Stimulated activated naive CD8-positive, alpha-beta T cell treated with anti-CD3 and anti-CD28 coated beads, Interleukin-15, Interleukin-2, amounts not matched to agents 100 U/mL and 50 U/mL, for 24 hours (primary cell): ENCODE measurements at regions not wholly inside any gene's neighbourhood (a gene's known extent, or its start where the extent isn't known, plus 50 kb on each side); places are given as distances from the start of the nearest gene placed in this dataset.
"Not testable (repeated sequence)": the region's sequence is repeated elsewhere in the genome, so short reads cannot be mapped to it uniquely, and the experiment has no call there.

Source experiments
- ATAC-seq: fragments of 150-1000 bp; cut with Tn5 transposase; one replicate; pipeline ENCODE4 v1.10.0; 2021
- DNase-seq: peaks from one replicate; pipeline ENCODE4 v3.0.0; 2021

DNA sequence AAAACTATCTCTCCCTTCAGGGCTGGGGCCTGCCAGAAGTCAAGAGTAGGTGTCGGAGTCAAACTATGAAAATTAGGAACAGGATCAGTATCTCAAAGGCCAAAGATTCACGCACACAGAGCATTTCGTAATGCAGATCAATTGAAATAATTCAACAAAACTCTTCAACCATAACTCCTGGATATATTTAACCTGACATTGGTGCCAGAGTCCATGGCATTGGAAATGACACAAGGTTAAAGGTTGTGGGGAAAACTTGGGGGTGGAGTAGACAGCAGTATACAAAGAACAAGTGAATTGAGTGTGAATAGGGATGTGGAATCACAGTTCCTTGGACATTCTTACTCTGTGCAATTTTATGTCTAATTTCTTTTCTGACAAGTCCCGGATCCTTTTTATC lies 788.0 kb upstream of the GYPC start:
- ATAC-seq (no peak), DNase-seq (no peak)

DNA sequence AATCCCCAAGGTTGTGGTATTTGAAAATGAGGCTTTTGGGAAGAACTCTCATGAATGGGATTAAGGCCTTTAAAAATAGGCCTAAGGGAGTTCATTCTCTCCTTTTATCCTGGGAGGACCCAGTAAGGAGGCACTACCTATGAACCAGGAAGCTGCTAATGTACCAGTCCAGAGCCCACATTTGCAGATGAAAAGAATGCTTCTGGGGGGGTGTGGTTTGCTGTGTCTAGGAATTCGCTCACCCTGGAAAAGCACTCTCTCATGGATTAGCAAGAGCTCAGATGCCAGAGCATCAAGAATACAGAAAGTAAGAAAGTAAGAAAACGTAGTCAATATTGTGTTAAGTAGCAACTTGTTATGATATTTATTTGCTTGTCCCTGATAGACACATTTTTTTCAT lies 785.7 kb upstream of the GYPC start:
- DNase-seq (no peak), ATAC-seq (no peak)

DNA sequence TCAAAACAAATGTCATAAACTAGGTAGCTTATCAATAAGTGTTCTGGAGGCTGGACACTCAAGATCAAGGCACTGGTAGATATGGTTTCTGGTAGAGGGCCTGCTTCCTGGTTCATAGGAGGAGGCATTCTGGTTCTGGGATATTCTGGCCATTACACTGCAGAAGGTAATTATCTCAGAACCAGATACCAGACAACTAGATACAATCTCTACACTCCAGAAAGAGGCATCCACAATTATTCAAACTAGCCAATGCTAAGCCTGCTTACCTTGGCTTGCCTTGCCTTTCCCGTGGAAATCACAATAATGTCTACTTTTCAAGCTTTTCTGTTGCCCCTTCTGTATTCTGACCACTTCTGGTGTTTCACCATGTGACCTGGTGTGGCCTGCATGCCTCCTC lies 785.2 kb upstream of the GYPC start:
- no peak for ATAC-seq
- DNase-seq, result no peak

DNA sequence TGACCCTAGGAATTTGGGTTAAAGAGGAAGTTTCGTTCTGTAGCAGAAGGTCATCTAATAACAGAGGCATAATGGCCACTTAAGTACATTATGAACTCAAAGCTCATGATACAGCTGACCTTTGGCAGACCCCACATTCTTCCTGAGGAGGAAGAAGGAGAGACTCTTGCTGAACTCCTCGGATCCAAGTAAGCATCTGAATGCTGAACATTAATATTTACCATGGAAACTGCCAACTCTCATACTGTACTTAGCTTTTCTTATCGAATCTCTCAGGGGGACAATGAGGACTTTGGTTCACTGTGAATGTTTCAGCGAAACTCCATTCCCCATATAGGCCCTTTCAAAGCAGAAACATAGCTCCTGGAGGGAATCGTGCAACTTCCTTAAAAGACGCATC lies 781.4 kb upstream of the GYPC start:
- no peak for ATAC-seq
- no peak for DNase-seq

- no peak for DNase-seq
Observed at GRCh38 chr2:125885340-125885739, 770.6 kb upstream of the GYPC start.

DNA sequence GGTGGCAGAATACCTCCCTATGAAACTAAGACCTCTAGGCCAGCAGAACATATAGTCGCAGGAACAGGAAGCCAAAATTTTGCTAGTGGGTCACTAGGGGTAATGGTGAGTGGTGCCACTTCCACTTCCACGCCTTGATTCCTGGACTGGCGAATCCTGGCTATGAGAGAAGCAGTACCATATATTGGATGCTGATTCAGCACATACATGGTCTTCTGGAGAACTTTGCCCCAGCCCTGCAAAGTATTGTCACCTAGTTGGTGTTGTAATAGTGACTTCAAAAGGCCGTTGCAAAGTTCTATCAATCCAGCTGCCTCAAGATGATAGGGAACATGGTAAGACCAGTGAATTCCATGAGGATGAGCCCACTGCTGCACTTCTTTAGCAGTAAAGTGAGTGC lies 769.8 kb upstream of the GYPC start:
- ATAC-seq (no peak), DNase-seq (no peak)

More at GRCh38 chr2:125885340-125885739, 770.6 kb upstream of the GYPC start:
- no peak for ATAC-seq

GRCh38 chr2:125901278-125901677 lies 754.7 kb upstream of the GYPC start:
- DNase-seq (no peak), ATAC-seq (no peak)

DNA sequence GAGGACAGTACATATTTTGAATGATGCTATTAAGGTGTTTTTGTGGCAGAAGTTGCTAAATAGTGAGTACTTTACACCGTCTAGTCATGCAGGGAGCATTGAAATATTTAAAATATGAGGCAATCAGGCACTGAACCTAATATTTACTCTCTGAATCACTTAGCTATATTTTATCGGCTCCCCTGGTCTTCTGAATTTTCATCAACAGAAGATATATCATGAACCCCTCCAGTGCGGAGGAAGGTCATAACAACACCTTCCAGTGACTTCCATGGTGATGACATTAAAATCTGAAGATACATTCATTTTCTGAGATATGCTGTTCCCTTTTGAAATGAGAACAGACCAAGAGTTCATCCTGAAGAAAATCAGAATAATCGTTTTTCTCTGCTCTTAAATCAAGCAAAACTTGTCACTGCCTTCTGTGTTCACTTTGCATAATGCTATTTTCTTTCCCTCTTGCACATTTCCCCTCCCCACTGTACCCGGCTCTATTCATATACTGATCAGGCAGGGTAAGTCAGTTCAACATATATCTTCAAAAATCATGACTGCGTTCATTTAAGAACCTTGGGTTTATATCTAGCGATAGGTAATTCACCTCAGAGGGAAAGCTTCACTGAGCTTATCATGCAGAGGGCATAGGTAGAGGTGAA lies 729.9 kb upstream of the GYPC start:
- no peak for DNase-seq
- ATAC-seq, result no peak

DNA sequence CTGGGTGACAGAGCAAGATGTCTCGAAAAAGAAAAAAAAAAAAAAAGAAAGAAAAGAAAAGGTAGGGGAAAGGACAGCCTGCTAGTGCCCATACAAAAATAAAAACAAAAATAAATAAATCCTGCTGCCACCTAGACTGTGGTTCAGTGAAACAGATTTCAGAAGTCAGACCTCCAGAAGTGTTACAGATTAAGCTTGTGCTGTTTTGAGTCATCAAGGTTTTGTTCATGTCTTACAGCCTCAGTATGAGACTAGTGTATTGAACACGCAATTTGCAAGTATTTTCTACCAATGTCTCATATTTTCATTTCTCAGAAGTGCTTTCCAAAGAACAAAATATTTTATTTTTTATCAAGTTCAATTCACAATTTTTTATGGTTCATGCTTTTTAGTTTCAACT lies 720.4 kb upstream of the GYPC start:
- DNase-seq, result no peak
- ATAC-seq, result no peak

DNA sequence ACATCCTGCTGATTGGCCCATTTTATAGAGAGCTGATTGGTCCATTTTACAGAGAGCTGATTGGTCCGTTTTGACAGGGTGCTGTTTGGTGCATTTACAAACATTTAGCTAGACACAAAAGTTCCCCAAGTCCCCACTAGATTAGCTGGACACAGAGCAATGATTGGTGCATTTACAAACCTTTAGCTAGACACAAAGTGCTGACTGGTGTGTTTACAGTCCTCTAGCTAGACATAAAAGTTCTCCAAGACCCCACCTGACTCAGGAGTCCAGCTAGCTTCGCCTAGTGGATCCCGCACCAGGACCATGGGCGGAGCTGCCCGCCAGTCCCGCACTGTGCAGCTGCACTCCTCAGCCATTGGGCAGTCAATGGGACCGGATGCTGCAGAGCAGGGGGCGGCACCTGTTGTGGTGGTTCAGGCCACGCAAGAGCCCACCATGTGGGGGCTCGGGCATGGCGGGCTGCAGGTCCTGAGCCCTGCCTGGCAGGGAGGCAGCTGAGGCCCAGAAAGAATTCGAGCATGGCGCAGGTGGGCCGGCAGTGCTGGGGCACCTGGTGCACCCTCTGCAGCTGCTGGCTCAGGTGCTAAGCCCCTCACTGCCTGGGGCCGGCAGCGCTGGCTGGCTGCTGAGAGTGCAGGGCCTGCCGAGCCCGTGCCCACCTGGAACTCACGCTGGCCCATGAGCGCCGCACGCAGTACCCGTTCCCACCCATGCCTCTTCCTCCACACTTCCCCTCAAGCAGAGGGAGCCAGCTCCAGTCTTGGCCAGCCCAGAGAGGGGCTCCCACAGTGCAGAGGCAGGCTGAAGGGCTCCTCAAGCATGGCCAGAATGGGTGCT lies 713.2 kb upstream of the GYPC start:
- ATAC-seq, result no peak

DNA sequence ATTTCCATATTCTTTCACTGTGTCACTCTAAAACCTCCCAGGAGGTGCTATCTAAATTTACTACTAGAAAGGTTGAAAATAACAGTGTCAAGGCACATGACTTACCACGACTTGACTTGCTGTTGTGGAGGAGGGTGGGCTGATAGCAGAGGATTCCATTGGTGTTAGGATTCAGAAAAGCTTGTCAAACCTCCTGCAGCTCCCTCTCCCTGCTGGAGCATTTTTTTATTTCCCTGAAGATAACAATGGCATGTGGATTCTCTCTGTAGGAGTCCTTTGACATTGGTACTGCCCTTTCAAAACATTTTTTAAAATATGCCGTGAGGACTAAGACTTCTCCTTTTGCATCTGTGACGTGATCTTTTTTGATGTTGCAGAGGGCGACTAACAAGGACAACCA lies 696.9 kb upstream of the GYPC start:
- DNase-seq (no peak), ATAC-seq (no peak)

More for the DNA sequence above, 713.2 kb upstream of the GYPC start:
- no peak for DNase-seq

DNA sequence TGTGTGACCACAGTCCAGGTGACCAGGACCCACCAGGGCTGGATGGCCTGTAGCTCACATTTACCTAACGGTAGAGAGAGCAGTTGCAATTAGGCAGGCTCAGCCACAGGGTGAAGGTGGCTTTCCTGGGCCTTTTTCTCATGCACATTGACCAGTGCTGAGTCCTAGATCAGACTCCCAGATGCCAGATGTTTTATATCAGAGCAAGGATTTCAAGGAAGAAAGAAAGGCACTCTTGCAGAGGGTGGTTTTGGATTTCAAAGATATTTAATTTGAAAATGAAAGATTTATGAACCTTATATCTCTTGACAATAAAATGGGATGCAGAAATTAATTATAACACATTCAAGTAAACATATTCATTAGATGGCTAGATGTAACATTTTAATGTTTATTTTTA lies 694.2 kb upstream of the GYPC start:
- no peak for ATAC-seq
- DNase-seq, result no peak

DNA sequence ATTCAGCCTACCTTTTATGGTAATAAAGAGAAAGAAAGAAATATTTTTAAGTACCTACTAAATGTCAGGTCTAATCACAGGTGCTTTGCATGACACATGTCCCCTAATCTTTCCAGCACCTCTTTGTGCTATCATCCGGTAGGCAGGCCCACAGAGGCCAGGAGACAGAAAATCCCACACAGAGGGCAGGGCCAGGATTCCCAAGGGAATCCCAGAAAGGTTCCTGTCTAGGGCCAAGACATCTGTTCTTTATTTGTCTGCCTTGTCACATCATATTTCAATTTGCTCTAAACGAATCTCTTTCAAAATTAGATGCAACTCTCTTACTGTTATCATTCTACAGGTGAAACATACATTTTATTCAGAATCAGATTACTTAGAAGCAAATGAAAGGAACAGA lies 676.1 kb upstream of the GYPC start:
- DNase-seq (no peak), ATAC-seq (no peak)

DNA sequence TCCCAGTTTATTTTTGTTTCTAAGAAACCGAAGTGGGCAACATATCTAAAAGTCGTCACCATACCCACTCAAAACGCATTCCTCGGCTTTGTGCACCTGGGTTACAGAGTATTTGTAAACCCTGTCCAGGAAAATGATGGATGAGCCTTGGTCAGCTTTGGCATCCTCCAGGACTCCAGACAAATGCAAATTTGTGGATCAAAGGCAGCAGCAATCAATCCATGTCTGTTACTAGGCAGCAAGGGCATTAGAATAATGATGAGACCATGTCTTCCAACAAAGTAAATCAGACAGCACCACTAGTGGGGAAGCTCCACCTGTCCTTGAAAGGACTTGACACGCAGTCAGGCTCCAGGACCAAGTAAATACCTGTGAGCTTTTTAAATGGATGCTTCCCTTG lies 672.6 kb upstream of the GYPC start:
- DNase-seq (no peak), ATAC-seq (no peak)

DNA sequence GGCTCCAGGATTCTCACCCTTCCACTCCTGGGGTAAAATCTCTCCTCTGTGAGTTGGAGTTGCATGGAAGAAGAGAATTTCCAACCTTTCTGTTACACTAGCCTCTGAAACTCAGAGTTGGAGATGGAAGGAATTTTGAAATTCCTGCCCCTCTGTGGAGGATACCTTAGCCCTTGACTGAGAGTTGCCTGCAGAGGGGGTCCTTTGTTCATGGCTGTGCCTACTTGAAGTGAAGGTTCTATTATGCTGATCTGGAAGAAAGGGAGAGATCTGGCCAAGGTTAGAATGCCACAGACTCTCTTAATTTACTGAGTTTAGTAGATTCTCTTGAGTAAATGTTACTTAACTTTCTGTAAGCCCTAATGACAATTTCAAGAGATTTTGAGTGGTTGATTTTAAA lies 626.6 kb upstream of the GYPC start:
- no peak for DNase-seq
- ATAC-seq, result no peak

GRCh38 chr2:126038861-126039260 lies 617.1 kb upstream of the GYPC start:
- DNase-seq, result no peak
- no peak for ATAC-seq

DNA sequence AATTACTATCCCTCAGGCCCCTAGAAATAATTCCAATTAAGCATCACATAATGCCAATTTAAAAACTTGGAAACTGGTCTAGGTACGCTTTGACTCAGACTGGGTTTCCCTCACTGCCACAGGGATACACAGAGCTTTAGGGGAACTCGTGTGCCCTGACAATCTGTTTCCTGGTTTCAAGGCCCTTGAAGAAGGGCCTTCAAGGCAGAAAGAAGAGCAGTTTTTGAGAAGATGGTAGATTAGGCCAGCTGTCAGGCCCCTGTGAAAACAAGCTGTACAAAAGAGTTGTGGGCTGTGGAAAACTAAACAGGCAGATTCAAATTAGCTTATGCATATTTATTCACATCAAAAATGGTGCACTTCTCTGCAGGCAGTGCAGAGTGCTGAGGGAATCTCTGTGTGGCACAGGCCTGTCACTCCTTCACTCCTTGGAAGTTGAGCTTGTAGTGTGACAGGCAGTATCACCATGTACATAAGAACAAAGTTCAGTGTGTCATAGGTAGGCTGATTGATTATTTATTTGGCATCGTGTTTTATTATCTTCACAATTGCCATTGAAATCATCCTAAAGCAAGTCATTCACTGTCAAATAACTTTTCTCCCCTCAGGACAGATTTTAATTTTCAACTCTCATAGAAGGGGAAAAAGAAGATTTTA lies 614.4 kb upstream of the GYPC start:
- DNase-seq (no peak), ATAC-seq (no peak)

DNA sequence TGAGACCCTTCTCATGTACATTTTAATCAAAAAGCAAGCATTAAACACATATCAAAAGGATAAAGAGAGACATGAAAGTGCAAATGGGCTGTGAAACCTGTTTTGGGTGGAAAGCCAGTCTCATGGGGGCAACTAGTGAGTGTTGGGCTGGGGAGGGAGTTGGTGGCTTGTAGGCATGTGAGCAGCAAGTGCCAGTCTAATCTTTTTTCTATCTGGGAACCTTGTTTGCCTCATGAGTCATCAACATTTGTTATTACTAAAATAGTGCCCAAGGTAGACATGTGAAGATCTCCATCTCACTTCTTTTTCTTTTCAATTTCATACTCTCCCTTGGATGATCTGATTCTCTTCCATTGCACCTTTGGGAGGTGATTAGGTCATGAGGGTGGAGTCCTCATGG lies 613.9 kb upstream of the GYPC start:
- ATAC-seq, result no peak
- DNase-seq, result no peak

DNA sequence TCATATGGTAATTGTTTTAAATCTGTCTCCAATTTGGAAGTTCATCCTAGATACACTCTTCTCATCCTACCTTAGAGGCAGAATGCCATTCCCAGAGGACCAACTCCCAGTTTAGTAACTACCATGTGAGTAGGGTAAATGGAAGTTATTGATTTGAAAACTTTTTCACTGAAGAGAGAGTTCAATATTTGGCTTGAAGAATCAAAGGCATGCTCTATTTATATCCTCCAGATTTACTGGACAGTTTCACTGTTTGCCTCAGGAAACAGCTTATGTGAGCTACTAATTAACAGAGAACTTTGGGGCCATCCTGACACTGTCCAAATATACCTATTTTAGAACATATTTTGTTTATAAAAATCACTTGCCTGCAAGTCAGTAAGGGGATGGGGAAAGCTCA lies 607.2 kb upstream of the GYPC start:
- no peak for ATAC-seq
- no peak for DNase-seq

GRCh38 chr2:126049461-126049860 lies 606.5 kb upstream of the GYPC start:
- no peak for ATAC-seq
- no peak for DNase-seq

DNA sequence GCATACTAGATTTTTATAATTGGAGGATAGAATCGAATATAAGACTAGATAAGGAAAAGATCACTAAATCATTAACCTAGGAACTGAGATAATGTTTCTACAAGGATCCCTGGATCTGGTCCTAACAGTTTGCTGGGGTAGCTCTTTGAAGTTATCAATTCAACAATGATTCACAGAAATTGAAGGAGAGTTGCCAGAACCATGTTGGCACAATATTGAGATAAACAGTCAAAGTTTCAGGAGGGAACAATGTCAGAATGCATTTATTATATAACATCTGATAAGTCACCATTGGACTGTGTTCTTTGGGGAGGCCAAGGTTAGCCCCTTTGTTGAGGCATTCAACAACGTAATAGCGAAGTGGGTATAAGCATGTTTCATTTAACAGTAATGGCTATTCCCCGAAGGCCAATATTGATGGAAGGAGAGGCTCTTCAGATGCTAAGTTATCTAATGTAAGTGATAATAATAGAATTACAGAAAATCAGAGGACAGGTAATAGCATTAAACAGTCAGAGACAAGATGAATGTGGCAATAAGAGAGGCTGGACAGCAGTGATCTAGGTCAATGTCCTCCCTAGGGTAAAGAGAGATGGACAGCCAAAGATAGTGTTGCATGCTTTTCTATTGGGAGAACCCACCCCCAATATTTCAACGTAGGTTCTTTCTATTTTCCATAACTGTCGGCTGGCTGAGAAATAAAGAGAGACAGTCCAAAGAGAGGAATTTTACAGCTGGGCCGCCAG lies 604.8 kb upstream of the GYPC start:
- DNase-seq (no peak), ATAC-seq (no peak)

- DNase-seq, ATAC-seq: not testable (repeated sequence)
Observed at GRCh38 chr2:126051737-126052240, 604.2 kb upstream of the GYPC start.

DNA sequence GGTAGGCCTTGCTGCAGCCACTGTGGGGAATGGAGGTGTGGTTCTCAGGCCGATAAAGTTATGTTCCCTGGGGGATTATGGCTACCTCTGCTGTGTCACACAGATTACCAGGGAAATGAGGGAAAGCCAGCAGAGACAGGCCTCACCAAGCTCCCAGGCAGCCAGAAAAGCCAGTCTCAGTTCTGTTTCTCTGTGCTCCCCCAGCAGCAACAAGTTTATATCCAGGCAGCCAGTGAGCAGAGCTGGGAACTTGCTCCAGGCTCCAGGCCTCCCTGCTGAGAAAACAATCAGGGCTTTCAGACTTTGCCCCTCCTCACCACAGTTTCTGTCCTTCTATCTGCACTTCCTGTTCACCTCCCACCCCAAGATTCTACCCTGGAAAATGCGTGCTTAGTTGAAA lies 596.6 kb upstream of the GYPC start:
- DNase-seq (no peak), ATAC-seq (no peak)
